Esophagus mucosa (tissue), 1 donor: ENCODE measurements at regions not wholly inside any gene's neighbourhood (a gene's known extent, or its start where the extent isn't known, plus 50 kb on each side); places are given as distances from the start of the nearest gene placed in this dataset.

Experiments
- ATAC-seq: fragments of 200-7000 bp; cut with Tn5 transposase; one replicate; pipeline ENCODE4 v1.9.1; 2020
- donor health status: DM: yes; HTN: yes; CAD: no.

DNA sequence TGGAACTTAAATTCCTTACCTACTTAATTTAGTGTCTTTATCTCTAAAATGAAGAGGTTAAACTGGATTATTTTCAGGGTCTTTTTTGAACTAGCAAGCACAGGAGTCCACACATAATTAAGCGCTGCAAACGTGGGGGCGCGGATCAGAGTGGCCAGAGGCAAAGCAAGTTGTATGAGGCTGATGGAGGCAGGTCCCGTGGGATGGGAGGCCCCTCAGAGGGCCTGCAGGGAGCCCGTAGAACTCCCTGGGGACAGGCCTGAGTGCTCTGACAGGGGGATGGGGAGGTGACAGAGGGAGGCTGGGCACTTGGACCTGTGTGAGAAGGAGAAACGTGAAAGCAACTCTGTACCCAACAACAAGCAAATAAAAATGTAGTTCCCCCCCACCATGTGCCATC lies 177.8 kb downstream of the ACKR3 start:
- no peak for ATAC-seq

GRCh38 chr2:236747925-236748324 lies 178.3 kb downstream of the ACKR3 start:
- no peak for ATAC-seq

- ATAC-seq, result peak; percentile 88
Measured at GRCh38 chr2:236748385-236748784, 178.8 kb downstream of the ACKR3 start.

GRCh38 chr2:236748801-236749200 lies 179.2 kb downstream of the ACKR3 start:
- peak; percentile 38 for ATAC-seq

DNA sequence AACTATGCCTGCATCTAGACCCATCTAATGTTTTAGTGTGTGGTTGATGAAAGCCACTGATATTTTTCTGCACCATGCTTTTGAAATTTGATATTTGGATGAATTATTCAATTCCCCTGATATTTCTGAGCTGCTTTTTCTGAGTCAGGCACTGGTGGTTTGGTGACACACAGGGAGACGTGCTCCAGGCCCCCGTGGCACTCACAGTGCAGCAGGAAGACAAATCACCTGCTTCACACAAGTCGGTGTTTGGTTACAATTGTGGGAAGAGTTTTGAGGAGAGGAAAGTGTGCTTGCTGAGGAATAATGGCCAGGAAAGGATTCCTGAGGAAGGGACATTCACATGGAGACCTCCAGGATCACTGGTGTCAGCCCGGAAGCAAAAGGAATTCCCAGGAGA lies 179.7 kb downstream of the ACKR3 start:
- no peak for ATAC-seq

DNA sequence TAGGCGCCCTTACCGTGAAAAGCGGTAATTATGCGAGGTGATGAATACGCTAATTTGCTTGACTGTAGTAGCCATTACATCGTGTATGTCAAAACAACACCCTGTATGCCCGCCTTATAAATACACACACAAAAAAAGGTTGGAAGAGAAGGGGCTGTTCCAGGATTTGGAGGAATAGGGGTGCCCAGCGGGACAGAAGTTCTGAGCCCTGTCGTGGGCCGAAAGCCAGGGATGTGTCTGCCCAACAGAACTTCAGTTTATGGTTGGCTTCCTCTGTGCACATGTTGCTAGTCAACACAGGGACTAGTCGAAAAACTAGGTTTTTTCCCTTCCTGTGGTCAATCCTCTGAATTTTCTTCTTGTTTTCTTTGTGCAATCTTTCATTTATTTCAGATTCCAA lies 182.5 kb downstream of the ACKR3 start:
- no peak for ATAC-seq

DNA sequence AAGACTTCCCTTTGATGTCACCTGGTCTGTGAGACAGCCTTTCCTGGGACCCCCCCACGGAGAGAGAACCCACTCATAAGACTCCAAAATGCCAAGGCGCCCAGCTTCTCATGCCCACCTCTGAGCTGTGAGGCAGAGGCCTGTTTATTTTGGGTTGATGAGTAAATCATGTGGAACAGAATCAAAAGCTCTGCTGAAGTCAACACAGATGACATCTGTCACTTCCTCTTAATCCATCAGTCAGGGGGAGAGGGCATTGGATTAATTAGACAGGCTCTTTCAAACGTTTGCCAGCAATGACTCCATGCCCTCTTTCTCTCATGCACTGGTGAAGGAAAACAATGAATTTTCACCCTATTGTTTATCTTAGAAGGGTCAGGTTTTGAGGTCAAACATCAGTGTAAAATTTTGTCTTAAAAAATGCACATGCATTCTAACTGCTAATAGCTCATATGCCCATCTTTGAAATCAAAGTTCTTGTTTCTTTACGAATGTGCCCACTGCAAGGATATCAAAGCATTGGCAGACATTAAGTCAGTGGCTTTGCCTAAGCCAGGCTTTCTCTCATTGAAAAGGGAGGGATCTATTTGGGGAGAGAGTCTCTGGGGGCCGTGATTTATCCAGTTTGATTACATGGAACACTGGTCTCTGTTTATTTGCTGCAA lies 184.1 kb downstream of the ACKR3 start:
- no peak for ATAC-seq

GRCh38 chr2:236754271-236754944 lies 184.8 kb downstream of the ACKR3 start:
- ATAC-seq, result peak; percentile 22

- ATAC-seq, result no peak
Measured at GRCh38 chr2:236755278-236755840, 185.7 kb downstream of the ACKR3 start.

DNA sequence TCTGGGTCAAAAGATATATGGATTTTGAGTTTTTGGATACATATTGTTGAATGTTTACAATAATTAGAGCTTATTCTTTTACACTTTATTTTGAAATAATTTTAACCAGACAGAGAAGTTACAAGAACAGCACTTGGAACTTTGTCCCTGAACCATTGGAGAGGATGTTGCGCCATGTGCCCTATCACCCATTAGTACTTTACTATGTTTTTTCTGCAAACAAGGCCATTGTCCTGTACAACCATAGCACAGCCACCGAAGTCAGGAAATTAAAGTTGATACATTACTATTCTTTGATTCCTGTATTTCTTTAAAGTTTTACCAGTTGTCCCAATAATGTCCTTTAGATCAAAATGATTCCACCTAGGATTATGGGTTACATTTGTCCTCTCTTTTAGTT lies 188.8 kb downstream of the ACKR3 start:
- ATAC-seq, result no peak

DNA sequence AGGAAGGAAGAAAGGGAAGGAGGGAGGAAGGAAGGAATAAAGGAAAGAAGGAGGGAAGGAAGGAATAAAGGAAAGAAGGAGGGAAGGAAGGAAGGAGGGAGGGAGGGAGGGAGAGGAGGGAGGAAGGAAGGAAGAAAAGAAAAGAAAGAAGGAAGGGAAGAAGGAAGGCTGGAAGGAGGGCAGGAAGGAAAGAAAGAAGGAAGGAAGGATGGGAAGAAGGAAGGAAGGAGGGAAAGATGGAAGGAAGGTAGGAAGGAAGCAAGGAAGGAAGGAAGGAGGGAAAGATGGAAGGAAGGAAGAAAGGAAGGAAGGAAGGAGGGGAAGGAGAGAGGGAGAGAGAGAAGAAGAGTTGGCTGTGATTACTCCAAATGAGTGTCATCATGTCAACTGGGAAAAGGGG lies 190.6 kb downstream of the ACKR3 start:
- no peak for ATAC-seq

- ATAC-seq, result no peak
Measured at GRCh38 chr2:236761358-236761757, 191.7 kb downstream of the ACKR3 start.

- no peak for ATAC-seq
Measured at GRCh38 chr2:236762628-236763027, 193.0 kb downstream of the ACKR3 start.

- no peak for ATAC-seq
Measured at GRCh38 chr2:236763857-236764256, 194.2 kb downstream of the ACKR3 start.

DNA sequence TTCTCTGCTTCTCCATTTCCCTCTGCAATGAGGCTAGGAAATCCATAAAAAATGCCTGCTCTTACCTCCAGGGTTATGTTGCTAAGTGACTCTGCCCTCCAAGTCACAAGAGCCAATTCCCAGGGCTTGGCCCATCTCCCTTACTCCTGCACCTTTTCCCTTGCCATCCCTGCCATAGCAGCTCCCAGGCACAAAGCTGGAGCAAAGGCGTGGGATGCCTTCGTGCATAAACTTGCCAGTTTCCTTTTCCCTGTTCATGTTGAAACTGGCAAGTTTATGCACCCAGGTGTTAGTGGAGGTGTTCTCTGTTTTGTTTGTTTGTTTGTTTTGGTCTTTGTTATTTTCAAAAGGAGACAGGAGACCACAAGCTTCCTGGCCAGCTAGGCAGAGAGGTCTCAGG lies 195.1 kb downstream of the ACKR3 start:
- no peak for ATAC-seq

GRCh38 chr2:236765478-236765877 lies 195.9 kb downstream of the ACKR3 start:
- ATAC-seq, result no peak

- ATAC-seq, result no peak
Measured at GRCh38 chr2:236766850-236767249, 197.2 kb downstream of the ACKR3 start.

GRCh38 chr2:236767941-236768340 lies 198.3 kb downstream of the ACKR3 start:
- ATAC-seq, result no peak

DNA sequence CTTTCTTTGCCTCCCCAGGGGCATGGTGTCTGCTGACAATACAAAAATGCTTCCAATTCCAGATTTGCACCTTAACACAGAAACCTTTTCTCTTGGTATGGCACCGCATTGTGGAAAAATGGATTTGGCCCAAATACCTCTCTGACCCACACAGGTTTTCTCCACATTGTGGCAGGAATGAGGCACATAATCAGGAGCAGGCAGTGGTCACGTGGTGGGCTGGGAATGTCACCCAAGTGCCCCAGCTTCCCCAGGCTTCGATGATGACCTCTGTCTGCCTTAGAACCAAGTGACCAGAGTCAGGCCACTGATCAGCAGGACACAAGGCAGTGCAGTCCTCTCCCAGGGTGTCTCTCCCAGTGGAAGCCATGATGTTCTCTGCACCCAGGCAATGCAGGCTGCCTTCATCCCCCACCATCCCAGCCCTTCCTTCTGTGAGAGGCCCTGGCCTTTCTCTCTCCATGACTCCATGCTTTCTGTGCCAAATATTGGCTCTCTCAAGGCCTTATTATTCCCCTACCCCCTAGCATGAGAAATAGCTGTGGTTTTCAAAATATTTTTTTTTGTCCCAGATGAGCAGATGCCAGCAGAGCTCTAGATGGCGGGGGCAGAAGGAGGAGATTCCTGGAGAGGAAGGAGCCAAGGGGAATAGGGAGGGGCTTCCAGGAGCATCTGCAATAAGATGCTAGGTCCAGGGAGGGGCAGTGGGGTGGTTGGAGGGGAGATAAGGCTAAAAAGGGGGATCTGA lies 198.9 kb downstream of the ACKR3 start:
- no peak for ATAC-seq

GRCh38 chr2:236769981-236770671 lies 200.5 kb downstream of the ACKR3 start:
- peak; percentile 96 for ATAC-seq

DNA sequence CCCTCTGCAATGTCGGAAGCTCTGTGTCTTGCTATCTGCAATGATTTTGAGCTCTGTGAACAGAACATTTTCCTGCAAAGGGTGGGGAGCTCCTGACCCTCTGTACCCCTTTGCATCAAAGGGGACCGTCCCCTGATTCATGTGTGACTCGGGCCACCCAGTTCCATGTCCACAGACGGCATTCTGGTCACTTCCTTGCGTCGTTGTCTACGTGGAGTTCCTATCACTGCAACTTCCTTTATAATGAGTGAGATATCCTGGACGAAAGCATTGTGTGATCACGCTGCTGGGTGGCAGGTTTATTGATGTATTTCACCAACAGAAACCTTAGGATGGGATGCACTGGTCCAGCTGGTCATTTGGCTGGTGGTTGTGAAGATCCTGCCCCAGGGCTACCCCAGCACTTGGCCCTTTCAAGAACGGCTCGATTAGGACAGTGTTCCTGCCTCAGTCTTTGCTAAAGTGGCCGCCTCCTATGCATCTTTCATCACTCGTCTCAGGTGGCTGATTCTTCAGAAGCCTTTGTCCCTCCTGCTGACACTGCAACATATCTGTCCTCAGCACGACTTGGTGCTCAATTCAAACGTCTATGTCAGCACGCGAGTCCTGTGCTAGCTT lies 202.7 kb downstream of the ACKR3 start:
- ATAC-seq, result no peak

- ATAC-seq, result no peak
Measured at GRCh38 chr2:236773206-236773605, 203.6 kb downstream of the ACKR3 start.
